ENCODE measurements at regions not wholly inside any gene's neighbourhood (a gene's known extent, or its start where the extent isn't known, plus 50 kb on each side); places are given as distances from the start of the nearest gene placed in this dataset.

DNA sequence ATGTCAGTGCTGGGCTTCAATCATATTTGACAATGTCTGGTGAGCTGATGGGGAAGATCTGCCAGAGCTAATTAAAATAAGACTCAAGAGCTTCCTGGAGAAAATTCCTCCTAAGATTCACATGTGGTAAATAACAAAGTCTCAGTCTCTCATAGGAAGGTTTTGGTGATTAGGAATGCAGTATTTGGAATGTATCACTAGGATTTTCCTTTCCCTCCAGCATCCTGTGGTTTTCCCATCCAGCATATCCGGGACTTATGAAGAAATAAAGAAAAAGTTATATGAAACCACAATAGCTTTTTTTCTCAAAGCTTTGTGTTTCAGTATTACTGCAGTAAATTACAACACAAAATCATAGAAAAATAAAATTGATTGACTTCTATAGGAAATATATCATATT lies 1597.1 kb downstream of the ADGRL3 start:
- Histone ChIP-seq H3K79me2 (ENCODE audit: control insufficient read depth, low read length) (no peaks in the 10 kb centered on the region), H4K20me1 (ENCODE audit: control insufficient read depth, insufficient read depth, low read depth, low read length) (no peaks in the 10 kb centered on the region), H3K9me3 (ENCODE audit: control insufficient read depth, insufficient read depth, low read length) (no peaks in the 10 kb centered on the region), H3K27ac (ENCODE audit: low read depth, low read length) (no peak overlapping the region), H3K27me3 (ENCODE audit: control insufficient read depth, low read length) (no peaks in the 10 kb centered on the region), H3K9me2 (replicated peaks; ENCODE audit: control insufficient read depth, low read length) (no peaks in the 10 kb centered on the region), H3K4me2 (ENCODE audit: low read length) (no peak overlapping the region), H3K36me3 (ENCODE audit: control insufficient read depth, low read length) (no peaks in the 10 kb centered on the region), H3K4me1 (ENCODE audit: control insufficient read depth, low read length) (no peaks in the 10 kb centered on the region), H3F3A (ENCODE audit: control insufficient read depth, insufficient read depth) (no peaks in the 10 kb centered on the region), H3K4me3 (ENCODE audit: low read length) (no peak overlapping the region)
- TF ChIP-seq, protein P1, sequence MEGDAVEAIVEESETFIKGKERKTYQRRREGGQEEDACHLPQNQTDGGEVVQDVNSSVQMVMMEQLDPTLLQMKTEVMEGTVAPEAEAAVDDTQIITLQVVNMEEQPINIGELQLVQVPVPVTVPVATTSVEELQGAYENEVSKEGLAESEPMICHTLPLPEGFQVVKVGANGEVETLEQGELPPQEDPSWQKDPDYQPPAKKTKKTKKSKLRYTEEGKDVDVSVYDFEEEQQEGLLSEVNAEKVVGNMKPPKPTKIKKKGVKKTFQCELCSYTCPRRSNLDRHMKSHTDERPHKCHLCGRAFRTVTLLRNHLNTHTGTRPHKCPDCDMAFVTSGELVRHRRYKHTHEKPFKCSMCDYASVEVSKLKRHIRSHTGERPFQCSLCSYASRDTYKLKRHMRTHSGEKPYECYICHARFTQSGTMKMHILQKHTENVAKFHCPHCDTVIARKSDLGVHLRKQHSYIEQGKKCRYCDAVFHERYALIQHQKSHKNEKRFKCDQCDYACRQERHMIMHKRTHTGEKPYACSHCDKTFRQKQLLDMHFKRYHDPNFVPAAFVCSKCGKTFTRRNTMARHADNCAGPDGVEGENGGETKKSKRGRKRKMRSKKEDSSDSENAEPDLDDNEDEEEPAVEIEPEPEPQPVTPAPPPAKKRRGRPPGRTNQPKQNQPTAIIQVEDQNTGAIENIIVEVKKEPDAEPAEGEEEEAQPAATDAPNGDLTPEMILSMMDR (IDR thresholded peaks at IDR 0.05; ENCODE audit: low read depth, low read length, poor library complexity, severe bottlenecking), result no peak
- no peak for TF ChIP-seq EZH2phosphoT487 (IDR thresholded peaks at IDR 0.05; ENCODE audit: borderline replicate concordance, low read length)

DNA sequence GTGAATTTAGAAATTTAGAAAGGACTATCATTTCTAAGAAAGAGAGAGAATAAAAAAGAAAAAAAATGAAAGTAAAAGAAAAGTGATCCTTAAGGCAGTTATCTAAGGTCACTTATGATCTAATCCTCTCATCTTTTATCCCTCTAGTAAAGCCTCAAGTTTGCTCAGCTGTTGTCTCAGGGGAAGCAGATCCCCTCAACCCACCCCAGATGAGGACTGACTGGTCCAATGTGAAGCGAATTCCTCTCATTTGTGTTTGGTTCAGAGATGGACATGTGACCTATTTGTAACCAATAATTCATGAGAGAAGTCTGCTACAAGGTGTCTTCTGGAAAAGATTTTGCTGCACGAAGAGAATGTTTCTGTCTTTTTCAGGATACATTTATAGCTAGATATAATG lies 1591.3 kb downstream of the ADGRL3 start:
- Histone ChIP-seq H3K79me2 (ENCODE audit: control insufficient read depth, low read length) (no peaks in the 10 kb centered on the region), H3K4me1 (ENCODE audit: control insufficient read depth, low read length) (no peaks in the 10 kb centered on the region), H3K4me2 (ENCODE audit: low read length) (no peak overlapping the region), H3K9me2 (replicated peaks; ENCODE audit: control insufficient read depth, low read length) (no peaks in the 10 kb centered on the region), H4K20me1 (ENCODE audit: control insufficient read depth, insufficient read depth, low read depth, low read length) (no peaks in the 10 kb centered on the region), H3K36me3 (ENCODE audit: control insufficient read depth, low read length) (no peaks in the 10 kb centered on the region), H3K9me3 (ENCODE audit: control insufficient read depth, insufficient read depth, low read length) (no peaks in the 10 kb centered on the region), H3K27me3 (ENCODE audit: control insufficient read depth, low read length) (no peaks in the 10 kb centered on the region), H3K27ac (ENCODE audit: low read depth, low read length) (no peak overlapping the region), H3K4me3 (ENCODE audit: low read length) (no peak overlapping the region), H3F3A (ENCODE audit: control insufficient read depth, insufficient read depth) (no peaks in the 10 kb centered on the region)
- TF ChIP-seq EZH2phosphoT487 (IDR thresholded peaks at IDR 0.05; ENCODE audit: borderline replicate concordance, low read length), result no peak
- TF ChIP-seq, protein P1 (IDR thresholded peaks at IDR 0.05; ENCODE audit: low read depth, low read length, poor library complexity, severe bottlenecking), result no peak

DNA sequence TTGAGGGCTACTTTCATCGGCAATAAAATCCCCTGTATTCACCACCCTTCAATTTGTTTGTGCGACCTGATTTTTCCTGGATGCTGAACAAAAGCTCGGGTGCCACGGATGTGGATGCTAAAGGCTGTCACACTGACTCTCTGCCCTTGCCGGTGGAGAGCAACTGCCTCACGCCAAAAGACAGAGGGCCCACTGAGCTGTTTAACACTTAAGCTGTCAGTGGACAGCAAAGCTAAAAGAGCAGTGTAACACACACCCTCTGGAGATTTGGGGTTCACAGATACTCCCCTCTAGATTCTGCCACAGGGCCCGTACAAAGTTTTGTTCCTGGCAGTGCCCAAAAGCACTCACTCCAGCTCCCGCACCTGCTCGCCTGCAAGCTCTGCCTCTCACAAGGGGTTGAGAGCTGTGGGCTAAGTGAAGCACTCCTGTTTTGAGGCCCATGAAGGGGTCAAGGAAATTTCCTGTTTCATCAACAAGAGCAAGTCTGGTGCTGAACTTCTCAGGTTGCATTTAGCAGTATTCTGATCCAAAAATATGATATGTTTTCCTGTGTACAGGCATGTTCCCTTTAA lies 1571.9 kb downstream of the ADGRL3 start:
- TF ChIP-seq, protein P1 (IDR thresholded peaks at IDR 0.05; ENCODE audit: low read depth, low read length, poor library complexity, severe bottlenecking), result no peak
- TF ChIP-seq EZH2phosphoT487 (IDR thresholded peaks at IDR 0.05; ENCODE audit: borderline replicate concordance, low read length), result no peak
- no peaks in the 10 kb centered on the region for H4K20me1 ChIP-seq (ENCODE audit: control insufficient read depth, insufficient read depth, low read depth, low read length)
- no peak overlapping the region for H3K4me3 ChIP-seq (ENCODE audit: low read length)
- H3F3A ChIP-seq (ENCODE audit: control insufficient read depth, insufficient read depth), result no peaks in the 10 kb centered on the region
- no peak overlapping the region for H3K27ac ChIP-seq (ENCODE audit: low read depth, low read length)
- H3K27me3 ChIP-seq (ENCODE audit: control insufficient read depth, low read length), result no peaks in the 10 kb centered on the region
- H3K4me2 ChIP-seq (ENCODE audit: low read length), result no peak overlapping the region
- no peaks in the 10 kb centered on the region for H3K36me3 ChIP-seq (ENCODE audit: control insufficient read depth, low read length)
- H3K9me3 ChIP-seq (ENCODE audit: control insufficient read depth, insufficient read depth, low read length), result no peaks in the 10 kb centered on the region
- H3K4me1 ChIP-seq (ENCODE audit: control insufficient read depth, low read length), result no peaks in the 10 kb centered on the region
- H3K9me2 ChIP-seq (replicated peaks; ENCODE audit: control insufficient read depth, low read length), result no peaks in the 10 kb centered on the region
- H3K79me2 ChIP-seq (ENCODE audit: control insufficient read depth, low read length), result no peaks in the 10 kb centered on the region

Measured in DOHH2 (cell line).